HEK293 (cell line): ENCODE measurements at regions not wholly inside any gene's neighbourhood (a gene's known extent, or its start where the extent isn't known, plus 50 kb on each side); places are given as distances from the start of the nearest gene placed in this dataset.

ENCODE experiments used
- ZBTB8A ChIP-seq: fragments of 450-650 bp; formaldehyde crosslinking; IDR thresholded peaks from 2 replicates; pipeline ENCODE4 v1.5.1; 2016; ENCODE audit warnings: missing biosample characterization, missing genetic modification characterization
- ZNF792 ChIP-seq: fragments of 450-650 bp; formaldehyde crosslinking; IDR thresholded peaks from 2 replicates; pipeline ENCODE4 v1.5.1; 2016; ENCODE audit warnings: missing biosample characterization, missing genetic modification characterization
- TF ChIP-seq, protein P1 (sequence below): IDR thresholded peaks from 2 replicates; pipeline ENCODE4 v1.6.1; 2011; ENCODE audit warnings: mild to moderate bottlenecking, low read depth, low read length, borderline replicate concordance
- TF ChIP-seq, protein P2 (sequence below): fragments of 450-650 bp; formaldehyde crosslinking; IDR thresholded peaks from 2 replicates; pipeline ENCODE4 v1.5.1; 2016; ENCODE audit warnings: missing biosample characterization, missing genetic modification characterization
- TF ChIP-seq, protein P3 (sequence below): fragments of 450-650 bp; formaldehyde crosslinking; optimal IDR thresholded peaks from 2 replicates; pipeline ENCODE3; 2016; ENCODE audit warnings: missing biosample characterization, mild to moderate bottlenecking, missing genetic modification characterization
- TF ChIP-seq, protein P4 (sequence below): fragments of 450-650 bp; formaldehyde crosslinking; IDR thresholded peaks from 2 replicates; pipeline ENCODE4 v1.5.1; 2016; ENCODE audit warnings: missing biosample characterization, missing genetic modification characterization

DNA sequence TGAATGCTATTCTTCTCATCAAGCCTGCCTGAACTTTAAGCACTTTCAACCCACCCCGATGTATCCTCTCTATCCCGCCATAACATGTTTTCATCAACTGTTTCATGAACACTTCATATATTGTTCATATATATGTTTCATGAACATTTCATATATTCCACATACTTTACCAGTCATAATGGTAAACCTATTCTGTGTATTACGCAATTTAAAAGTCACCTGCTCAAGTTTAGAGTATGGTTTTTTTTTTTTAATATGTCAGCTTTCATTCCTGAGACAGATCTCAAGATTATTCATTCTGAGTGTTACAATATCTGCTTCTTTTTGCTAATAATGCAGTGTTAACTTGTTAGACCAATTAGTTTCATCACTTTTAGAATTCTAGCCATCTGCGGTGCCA lies 140.7 kb downstream of the SIPA1L2 start:
- TF ChIP-seq, protein P1, sequence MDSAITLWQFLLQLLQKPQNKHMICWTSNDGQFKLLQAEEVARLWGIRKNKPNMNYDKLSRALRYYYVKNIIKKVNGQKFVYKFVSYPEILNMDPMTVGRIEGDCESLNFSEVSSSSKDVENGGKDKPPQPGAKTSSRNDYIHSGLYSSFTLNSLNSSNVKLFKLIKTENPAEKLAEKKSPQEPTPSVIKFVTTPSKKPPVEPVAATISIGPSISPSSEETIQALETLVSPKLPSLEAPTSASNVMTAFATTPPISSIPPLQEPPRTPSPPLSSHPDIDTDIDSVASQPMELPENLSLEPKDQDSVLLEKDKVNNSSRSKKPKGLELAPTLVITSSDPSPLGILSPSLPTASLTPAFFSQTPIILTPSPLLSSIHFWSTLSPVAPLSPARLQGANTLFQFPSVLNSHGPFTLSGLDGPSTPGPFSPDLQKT = no peak
- TF ChIP-seq, protein P2, sequence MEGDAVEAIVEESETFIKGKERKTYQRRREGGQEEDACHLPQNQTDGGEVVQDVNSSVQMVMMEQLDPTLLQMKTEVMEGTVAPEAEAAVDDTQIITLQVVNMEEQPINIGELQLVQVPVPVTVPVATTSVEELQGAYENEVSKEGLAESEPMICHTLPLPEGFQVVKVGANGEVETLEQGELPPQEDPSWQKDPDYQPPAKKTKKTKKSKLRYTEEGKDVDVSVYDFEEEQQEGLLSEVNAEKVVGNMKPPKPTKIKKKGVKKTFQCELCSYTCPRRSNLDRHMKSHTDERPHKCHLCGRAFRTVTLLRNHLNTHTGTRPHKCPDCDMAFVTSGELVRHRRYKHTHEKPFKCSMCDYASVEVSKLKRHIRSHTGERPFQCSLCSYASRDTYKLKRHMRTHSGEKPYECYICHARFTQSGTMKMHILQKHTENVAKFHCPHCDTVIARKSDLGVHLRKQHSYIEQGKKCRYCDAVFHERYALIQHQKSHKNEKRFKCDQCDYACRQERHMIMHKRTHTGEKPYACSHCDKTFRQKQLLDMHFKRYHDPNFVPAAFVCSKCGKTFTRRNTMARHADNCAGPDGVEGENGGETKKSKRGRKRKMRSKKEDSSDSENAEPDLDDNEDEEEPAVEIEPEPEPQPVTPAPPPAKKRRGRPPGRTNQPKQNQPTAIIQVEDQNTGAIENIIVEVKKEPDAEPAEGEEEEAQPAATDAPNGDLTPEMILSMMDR = no peak
- TF ChIP-seq, protein P3, sequence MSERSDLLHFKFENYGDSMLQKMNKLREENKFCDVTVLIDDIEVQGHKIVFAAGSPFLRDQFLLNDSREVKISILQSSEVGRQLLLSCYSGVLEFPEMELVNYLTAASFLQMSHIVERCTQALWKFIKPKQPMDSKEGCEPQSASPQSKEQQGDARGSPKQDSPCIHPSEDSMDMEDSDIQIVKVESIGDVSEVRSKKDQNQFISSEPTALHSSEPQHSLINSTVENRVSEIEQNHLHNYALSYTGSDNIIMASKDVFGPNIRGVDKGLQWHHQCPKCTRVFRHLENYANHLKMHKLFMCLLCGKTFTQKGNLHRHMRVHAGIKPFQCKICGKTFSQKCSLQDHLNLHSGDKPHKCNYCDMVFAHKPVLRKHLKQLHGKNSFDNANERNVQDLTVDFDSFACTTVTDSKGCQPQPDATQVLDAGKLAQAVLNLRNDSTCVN (tag by site-specific recombination) = no peak
- TF ChIP-seq ZBTB8A (tag by site-specific recombination) (no peak), ZNF792 (no peak)
- TF ChIP-seq, protein P4, sequence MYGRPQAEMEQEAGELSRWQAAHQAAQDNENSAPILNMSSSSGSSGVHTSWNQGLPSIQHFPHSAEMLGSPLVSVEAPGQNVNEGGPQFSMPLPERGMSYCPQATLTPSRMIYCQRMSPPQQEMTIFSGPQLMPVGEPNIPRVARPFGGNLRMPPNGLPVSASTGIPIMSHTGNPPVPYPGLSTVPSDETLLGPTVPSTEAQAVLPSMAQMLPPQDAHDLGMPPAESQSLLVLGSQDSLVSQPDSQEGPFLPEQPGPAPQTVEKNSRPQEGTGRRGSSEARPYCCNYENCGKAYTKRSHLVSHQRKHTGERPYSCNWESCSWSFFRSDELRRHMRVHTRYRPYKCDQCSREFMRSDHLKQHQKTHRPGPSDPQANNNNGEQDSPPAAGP (tag by site-specific recombination) = no peak
